H1 (cell line): ENCODE measurements at regions not wholly inside any gene's neighbourhood (a gene's known extent, or its start where the extent isn't known, plus 50 kb on each side); places are given as distances from the start of the nearest gene placed in this dataset.

Experiments
- CTCF ChIA-PET: fragments of 300-600 bp; sonication (Branson Sonifier 250); formaldehyde crosslinking; loops from one replicate; lab custom pipeline; 2021; ENCODE audit not compliant: partially characterized antibody; lab: Charles Lee
- POLR2A ChIA-PET: fragments of 300-600 bp; sonication (Branson Sonifier 250); formaldehyde crosslinking; loops from one replicate; lab custom pipeline; 2021; ENCODE audit warnings: inconsistent platforms; ENCODE audit not compliant: partially characterized antibody; lab: Charles Lee
- DNase-seq, 2 experiments: peaks; one replicate each; pipeline versions ENCODE4 v3.0.0 to v3.0.0-alpha.2; 2010 to 2022; ENCODE audit warnings: low spot score in 2 of 2, low read depth in 1 of 2, mixed read lengths in 1 of 2
- FAIRE-seq: peaks from 2 replicates; lab custom pipeline; 2011; peaks lifted over from hg19 to GRCh38; lab: Jason Lieb, UNC
- H2AFZ ChIP-seq: 2 replicates; pipeline ENCODE4 v1.8.1; 2012; ENCODE audit warnings: low read length, inconsistent platforms
- H2AK5ac ChIP-seq: 2 replicates; pipeline ENCODE4 v1.6.1; 2013; ENCODE audit warnings: low read depth, low read length
- H2BK120ac ChIP-seq: replicated peaks from 2 replicates; pipeline ENCODE3; 2013; ENCODE audit warnings: low read depth, low read length, inconsistent platforms
- H2BK12ac ChIP-seq: 2 replicates; pipeline ENCODE4 v1.6.1; 2013; ENCODE audit warnings: low read depth, low read length
- H2BK15ac ChIP-seq: 2 replicates; pipeline ENCODE4 v1.6.1; 2013; ENCODE audit warnings: low read length
- H2BK20ac ChIP-seq: 2 replicates; pipeline ENCODE4 v1.6.1; 2013; ENCODE audit warnings: low read length
- H2BK5ac ChIP-seq: 2 replicates; pipeline ENCODE4 v1.6.1; 2013; ENCODE audit warnings: low read depth, low read length
- H3K14ac ChIP-seq: 2 replicates; pipeline ENCODE4 v1.6.1; 2013; ENCODE audit warnings: inconsistent platforms; ENCODE audit not compliant: insufficient read length
- H3K18ac ChIP-seq: 2 replicates; pipeline ENCODE4 v1.6.1; 2013; ENCODE audit warnings: low read length; ENCODE audit errors: extremely low read depth
- H3K23ac ChIP-seq: 2 replicates; pipeline ENCODE4 v1.6.1; 2013; ENCODE audit warnings: inconsistent platforms; ENCODE audit not compliant: insufficient read length
- H3K23me2 ChIP-seq: 2 replicates; pipeline ENCODE4 v1.6.1; 2013; ENCODE audit warnings: low read depth, low read length
- H3K27ac ChIP-seq: 2 replicates; pipeline ENCODE4 v1.6.1; 2011; ENCODE audit warnings: low read depth, low read length, inconsistent platforms
- H3K27me3 ChIP-seq, 4 experiments: replicated peaks in 1 of 4; 1 replicate in 1 of 4; 2 replicates in 3 of 4; pipeline versions ENCODE4 v1.6.1 to v1.8.1; 2011 to 2013; ENCODE audit warnings: low read length in 3 of 4, mild to moderate bottlenecking in 3 of 4, inconsistent platforms in 2 of 4, mixed read lengths in 2 of 4, moderate library complexity in 1 of 4; ENCODE audit not compliant: control insufficient read depth in 3 of 4, insufficient read depth in 3 of 4; ENCODE audit errors: extremely low read depth in 1 of 4
- H3K36me3 ChIP-seq, 4 experiments: 2 replicates each; pipeline versions ENCODE4 v1.6.1 to v1.8.1; 2011 to 2013; ENCODE audit warnings: mild to moderate bottlenecking in 4 of 4, low read length in 3 of 4, moderate library complexity in 2 of 4, control low read depth in 1 of 4, inconsistent platforms in 1 of 4; ENCODE audit not compliant: insufficient read depth in 4 of 4, control insufficient read depth in 2 of 4
- H3K4ac ChIP-seq: replicated peaks from 2 replicates; pipeline ENCODE3; 2013; ENCODE audit warnings: low read length, low read depth, mixed read lengths, inconsistent platforms; ENCODE audit not compliant: insufficient read length
- H3K4me1 ChIP-seq, 4 experiments: replicated peaks in 1 of 4; 1 replicate in 1 of 4; 2 replicates in 3 of 4; pipeline versions ENCODE4 v1.6.1 to v1.8.1; 2011 to 2013; ENCODE audit warnings: low read length in 3 of 4, inconsistent platforms in 2 of 4, mixed read lengths in 1 of 4; ENCODE audit not compliant: insufficient read depth in 4 of 4, control insufficient read depth in 3 of 4
- H3K4me2 ChIP-seq, 2 experiments: 2 replicates each; pipeline versions ENCODE4 v1.6.1 to v1.8.1; 2011 to 2013; ENCODE audit warnings: low read depth in 2 of 2, low read length in 2 of 2, control low read depth in 1 of 2, inconsistent platforms in 1 of 2, mild to moderate bottlenecking in 1 of 2; ENCODE audit not compliant: insufficient read depth in 1 of 2
- H3K4me3 ChIP-seq, 4 experiments: fragments of 200-600, 300-600 bp in 1 of 4; sonication (generic), shearing (Covaris generic), sonication (Bioruptor Twin) in 1 of 4; 2 replicates each; pipeline versions ENCODE4 v1.5.1 to v1.8.1; 2011 to 2016; ENCODE audit warnings: low read length in 4 of 4, low read depth in 3 of 4, control low read depth in 2 of 4, inconsistent platforms in 2 of 4, mild to moderate bottlenecking in 2 of 4, mixed read lengths in 1 of 4, moderate library complexity in 1 of 4; ENCODE audit not compliant: insufficient read depth in 2 of 4; ENCODE audit errors: extremely low read depth in 1 of 4
- H3K56ac ChIP-seq: replicated peaks from 2 replicates; pipeline ENCODE3; 2013; ENCODE audit warnings: low read depth, mild to moderate bottlenecking, mixed read lengths, low read length, inconsistent platforms; ENCODE audit not compliant: insufficient read length
- H3K79me1 ChIP-seq: 2 replicates; pipeline ENCODE4 v1.6.1; 2013; ENCODE audit warnings: low read depth, low read length, control low read depth
- H3K79me2 ChIP-seq, 2 experiments: 2 replicates each; pipeline versions ENCODE4 v1.6.1 to v1.8.1; 2012 to 2013; ENCODE audit warnings: low read length in 2 of 2, mild to moderate bottlenecking in 2 of 2, inconsistent platforms in 1 of 2; ENCODE audit not compliant: insufficient read depth in 2 of 2, control insufficient read depth in 1 of 2
- H3K9ac ChIP-seq, 4 experiments: replicated peaks in 1 of 4; 1 replicate in 1 of 4; 2 replicates in 3 of 4; pipeline versions ENCODE4 v1.6.1 to v1.8.1; 2011 to 2013; ENCODE audit warnings: low read depth in 3 of 4, low read length in 3 of 4, control low read depth in 2 of 4, mild to moderate bottlenecking in 2 of 4, moderate library complexity in 2 of 4, inconsistent platforms in 1 of 4; ENCODE audit errors: extremely low read depth in 1 of 4
- H3K9me3 ChIP-seq, 2 experiments: 2 replicates each; pipeline versions ENCODE4 v1.6.1 to v1.8.1; 2012 to 2013; ENCODE audit warnings: mild to moderate bottlenecking in 2 of 2, moderate library complexity in 2 of 2, control low read depth in 1 of 2, inconsistent platforms in 1 of 2, low read depth in 1 of 2, low read length in 1 of 2, mixed read lengths in 1 of 2; ENCODE audit not compliant: insufficient read depth in 2 of 2
- H4K20me1 ChIP-seq, 2 experiments: replicated peaks in 1 of 2; 2 replicates each; pipeline versions ENCODE3 to v1.8.1; 2011 to 2013; ENCODE audit warnings: inconsistent platforms in 2 of 2, low read length in 2 of 2, mild to moderate bottlenecking in 1 of 2; ENCODE audit not compliant: insufficient read depth in 2 of 2, control insufficient read depth in 1 of 2
- H4K5ac ChIP-seq: 2 replicates; pipeline ENCODE4 v1.6.1; 2013; ENCODE audit warnings: low read length, low read depth, mixed read lengths, inconsistent platforms; ENCODE audit not compliant: insufficient read length
- H4K8ac ChIP-seq: 2 replicates; pipeline ENCODE4 v1.8.0; 2013; ENCODE audit warnings: mild to moderate bottlenecking, moderate library complexity, low read length, inconsistent platforms; ENCODE audit not compliant: insufficient read depth; ENCODE audit errors: extremely low read depth
- H4K91ac ChIP-seq: replicated peaks from 2 replicates; pipeline ENCODE3; 2013; ENCODE audit warnings: low read length, mixed read lengths, inconsistent platforms; ENCODE audit not compliant: insufficient read length
- CREB1 ChIP-seq: IDR thresholded peaks from 2 replicates; pipeline ENCODE4 v1.6.1; 2012; ENCODE audit warnings: inconsistent platforms
- CTBP2 ChIP-seq: IDR thresholded peaks from 2 replicates; pipeline ENCODE4 v1.7.0; 2011; ENCODE audit warnings: borderline replicate concordance, mild to moderate bottlenecking, moderate library complexity, mixed read lengths, low read length; ENCODE audit not compliant: insufficient read depth, insufficient read length
- SAP30 ChIP-seq: fragments of 300-600 bp; sonication (generic); IDR thresholded peaks from 2 replicates; pipeline ENCODE4 v1.7.1; 2012; ENCODE audit warnings: low read length, moderate library complexity, mild to moderate bottlenecking, inconsistent platforms; ENCODE audit not compliant: insufficient read depth, insufficient replicate concordance
- SIRT6 ChIP-seq: IDR thresholded peaks from one replicate; pipeline ENCODE4 v1.7.1; 2012; ENCODE audit warnings: low read length, inconsistent platforms
- WGBS, 2 experiments: shearing (Covaris generic) in 1 of 2; methylation state at CpG; one replicate each; pipeline versions ENCODE4 v1.1.6 to v1.1.7; 2013 to 2015; ENCODE audit warnings: low lambda C conversion rate in 2 of 2, mixed read lengths in 2 of 2, inconsistent platforms in 1 of 2, low coverage in 1 of 2, missing lambda C conversion rate in 1 of 2; ENCODE audit not compliant: insufficient replicate concordance in 2 of 2, insufficient coverage in 1 of 2, insufficient read length in 1 of 2; ENCODE audit errors: extremely low coverage in 1 of 2, missing lambda C conversion rate in 1 of 2; 5-methylcytosine and 5-hydroxymethylcytosine counted together

GRCh38 chr6:105568751-105569150 is 165.9 kb upstream of the PREP start:
- Histone ChIP-seq H4K91ac (no peak overlapping the region), H3K36me3 (no peaks in the 10 kb centered on the region), H3K9me3 (no peaks in the 10 kb centered on the region), H2BK120ac (no peak overlapping the region), H4K8ac (no peak overlapping the region), H3K79me2 (no peaks in the 10 kb centered on the region), H3K27ac (no peak overlapping the region), H3K9ac (no peak overlapping the region), H4K20me1 (no peaks in the 10 kb centered on the region), H2BK5ac (no peak overlapping the region), H3K27me3 (no peaks in the 10 kb centered on the region), H3K4me1 (peaks cover 0 to 3% (median 1%) of the 10 kb centered on the region in 4 experiments; a peak in 2 of 7 replicates), H3K4ac (no peak overlapping the region), H4K5ac (no peak overlapping the region), H2BK12ac (no peak overlapping the region), H3K56ac (no peak overlapping the region), H3K4me2 (no peak overlapping the region), H3K14ac (no peak overlapping the region), H2AK5ac (no peak overlapping the region), H3K23me2 (no peaks in the 10 kb centered on the region; the same call in 1 of the 2 replicates), H3K79me1 (no peaks in the 10 kb centered on the region), H2AFZ (no peak overlapping the region), H2BK20ac (no peak overlapping the region), H2BK15ac (no peak overlapping the region), H3K23ac (no peak overlapping the region), H3K18ac (no peak overlapping the region), H3K4me3 (no peak overlapping the region)
- POLR2A ChIA-PET: no interaction called here
- FAIRE-seq: no peak
- WGBS, 2 experiments: 86% methylated on average over 1 of the region's 1 CpG; no CpG with 5 or more reads in 1 of the 2 experiments
- CTCF ChIA-PET: interaction anchor here (0.9 kb wide), 1 partner anchor 14 kb away, joined by 3 read pairs; no protein-coding TSS in a partner anchor
- TF ChIP-seq CTBP2: no peak
- TF ChIP-seq SIRT6: no peak
- no peak for TF ChIP-seq CREB1
- no peak for TF ChIP-seq SAP30
- no peak for DNase-seq
